HG02870 (cell line): ENCODE measurements at regions not wholly inside any gene's neighbourhood (a gene's known extent, or its start where the extent isn't known, plus 50 kb on each side); places are given as distances from the start of the nearest gene placed in this dataset.

Experiments
- ATAC-seq: cut with Tn5 transposase; IDR thresholded peaks from one replicate; pipeline ENCODE4 v1.9.1; 2021; ENCODE audit warnings: mild to moderate bottlenecking, moderate library complexity; ENCODE audit not compliant: unreplicated experiment

DNA sequence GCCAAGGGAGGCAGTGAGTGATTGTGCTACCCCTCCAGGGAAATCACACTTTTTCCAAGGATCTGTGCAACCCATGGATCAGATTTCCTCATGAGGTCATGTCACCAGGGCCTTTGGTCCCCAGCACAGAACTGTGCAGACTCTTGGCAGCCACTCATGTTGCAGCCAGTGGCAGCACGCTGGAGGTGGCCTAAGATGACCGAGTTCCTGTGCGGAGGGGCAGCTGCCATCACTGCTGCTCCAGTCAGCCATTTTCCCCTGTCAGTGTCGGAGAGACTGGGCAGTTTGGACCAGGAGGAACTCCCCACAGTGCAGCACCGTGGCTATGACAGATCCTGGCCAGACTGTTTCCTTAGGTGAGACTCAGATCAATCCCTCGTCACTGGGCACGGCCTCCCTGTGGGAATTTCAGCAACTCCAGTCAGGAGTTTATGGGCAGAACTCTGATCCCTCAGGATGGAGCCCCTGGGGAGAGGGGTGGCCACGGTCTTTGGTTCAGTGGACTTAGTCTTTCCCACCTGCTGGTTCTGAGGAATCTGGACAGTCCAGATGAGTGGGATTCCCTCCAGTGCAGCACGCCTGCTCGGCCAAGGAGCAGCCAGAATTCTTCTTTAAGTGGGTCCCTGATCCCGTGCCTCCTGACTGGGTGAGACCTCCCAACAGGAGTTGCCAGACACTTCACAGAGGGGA, 194.6 kb upstream of the CARD18 start:
- no peak for ATAC-seq

DNA sequence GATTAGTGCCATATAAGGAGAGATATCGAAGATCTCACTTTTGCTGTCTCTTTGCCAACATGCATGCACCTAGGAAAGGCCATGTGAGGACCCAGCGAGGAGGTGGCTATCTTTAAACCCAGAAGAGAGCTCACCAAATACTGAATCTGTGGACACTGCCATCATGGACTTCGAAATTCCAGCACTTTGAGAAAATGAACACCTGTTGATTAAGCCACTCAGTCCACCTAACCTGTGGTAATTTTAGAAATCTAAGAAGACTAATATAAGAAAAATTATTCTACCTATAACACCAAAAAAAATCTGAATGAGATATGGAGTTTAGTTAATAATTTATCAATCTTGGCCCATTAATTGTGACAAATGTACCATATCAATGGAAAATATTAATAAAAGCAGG, 193.6 kb upstream of the CARD18 start:
- ATAC-seq = no peak

GRCh38 chr11:105332171-105332570, 192.6 kb upstream of the CARD18 start:
- no peak for ATAC-seq

- ATAC-seq = no peak
Observed at GRCh38 chr11:105328061-105328460, 188.5 kb upstream of the CARD18 start.

DNA sequence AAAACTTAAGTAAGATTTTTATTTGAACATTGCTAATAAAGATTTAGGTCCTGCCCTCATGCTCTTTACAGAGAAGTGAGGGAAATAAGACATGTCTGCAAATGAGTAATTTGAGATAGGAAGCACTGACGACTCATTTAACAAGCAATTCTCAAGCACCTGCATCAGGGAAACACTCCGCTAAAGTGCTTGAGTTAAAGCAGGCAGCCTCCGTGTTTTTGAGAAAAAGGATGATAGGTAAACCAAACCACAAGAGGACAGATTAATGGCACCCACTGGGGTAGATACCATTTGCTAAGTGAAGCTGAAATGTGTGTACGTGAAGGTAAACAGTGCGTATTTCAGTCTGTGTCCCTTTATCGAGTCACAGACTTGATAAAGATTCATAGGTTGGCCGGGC, 184.6 kb upstream of the CARD18 start:
- no peak for ATAC-seq

GRCh38 chr11:105321696-105322095, 182.1 kb upstream of the CARD18 start:
- ATAC-seq = no peak

GRCh38 chr11:105315287-105315686, 175.7 kb upstream of the CARD18 start:
- no peak for ATAC-seq

- no peak for ATAC-seq
Observed at GRCh38 chr11:105312266-105312665, 172.7 kb upstream of the CARD18 start.

GRCh38 chr11:105298630-105299029, 159.1 kb upstream of the CARD18 start:
- no peak for ATAC-seq

GRCh38 chr11:105298174-105298573, 158.6 kb upstream of the CARD18 start:
- ATAC-seq = no peak

DNA sequence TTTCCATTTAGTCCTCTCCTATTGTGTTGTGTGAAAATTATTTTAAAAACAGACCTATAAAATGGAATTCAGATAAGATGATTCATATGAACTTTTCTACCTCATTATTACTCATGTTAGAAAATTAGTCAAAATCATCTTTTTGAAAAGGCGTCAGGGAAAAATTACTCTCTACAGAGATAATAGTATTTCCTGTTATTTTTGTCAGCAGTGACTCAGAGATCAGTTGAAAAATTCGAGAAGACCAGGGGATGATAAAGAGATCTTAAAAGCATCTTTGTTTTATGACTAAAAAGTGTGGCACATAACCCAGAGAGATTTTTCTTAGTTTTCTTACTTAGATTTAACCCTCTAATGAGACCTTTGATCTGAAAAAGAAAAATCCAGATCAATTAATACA, 157.9 kb upstream of the CARD18 start:
- ATAC-seq = no peak

GRCh38 chr11:105296806-105297205, 157.2 kb upstream of the CARD18 start:
- ATAC-seq = no peak

GRCh38 chr11:105296386-105296785, 156.8 kb upstream of the CARD18 start:
- ATAC-seq = no peak

GRCh38 chr11:105282658-105283057, 143.1 kb upstream of the CARD18 start:
- ATAC-seq = no peak

DNA sequence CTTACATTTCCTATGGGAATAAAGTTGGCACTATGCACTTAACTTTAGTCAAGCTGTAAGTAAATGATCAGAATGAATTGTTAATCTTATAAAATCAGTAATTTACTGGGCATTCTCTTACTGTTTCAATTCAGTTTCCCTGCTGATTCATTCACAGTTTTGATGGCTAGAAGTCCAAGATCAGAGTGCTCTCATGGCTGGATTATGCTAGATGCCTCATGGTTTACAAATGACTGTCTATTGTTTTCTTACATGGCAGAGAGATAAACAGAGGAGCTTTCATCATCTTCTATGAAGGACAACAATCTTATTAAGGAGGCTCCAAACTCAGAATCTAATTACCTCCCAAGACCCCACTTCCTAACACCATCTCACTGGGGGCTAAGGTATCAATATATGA, 135.1 kb upstream of the CARD18 start:
- no peak for ATAC-seq

DNA sequence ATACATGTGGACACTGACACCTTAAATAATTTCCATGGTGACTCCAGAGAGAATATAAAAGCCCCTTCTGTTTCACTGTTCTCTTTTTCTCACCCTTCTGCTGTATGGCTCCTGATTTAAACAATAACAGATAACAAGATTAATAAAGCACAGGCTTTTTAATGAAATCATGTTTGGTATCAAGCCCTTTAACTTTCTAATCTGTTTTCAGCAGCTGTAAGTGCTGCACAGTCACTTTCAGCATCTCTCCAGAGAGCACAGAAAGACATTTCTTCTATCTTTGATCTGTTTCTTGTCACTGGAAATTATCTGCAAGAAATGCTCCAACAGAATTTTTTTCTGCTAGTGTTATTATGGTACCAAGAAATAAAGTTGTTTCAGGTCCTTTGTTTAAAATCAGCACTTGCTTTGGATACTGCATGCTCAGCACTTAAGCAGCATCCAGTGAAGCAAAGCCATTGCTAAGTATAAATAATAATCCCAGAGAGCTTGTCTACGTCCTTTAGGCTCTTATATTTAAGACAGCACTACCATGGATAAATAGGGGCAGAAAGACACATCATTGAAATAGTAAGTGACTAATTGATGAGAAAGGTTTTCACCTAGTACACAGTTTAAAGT, 134.2 kb upstream of the CARD18 start:
- no peak for ATAC-seq

GRCh38 chr11:105269862-105270261, 130.3 kb upstream of the CARD18 start:
- no peak for ATAC-seq

DNA sequence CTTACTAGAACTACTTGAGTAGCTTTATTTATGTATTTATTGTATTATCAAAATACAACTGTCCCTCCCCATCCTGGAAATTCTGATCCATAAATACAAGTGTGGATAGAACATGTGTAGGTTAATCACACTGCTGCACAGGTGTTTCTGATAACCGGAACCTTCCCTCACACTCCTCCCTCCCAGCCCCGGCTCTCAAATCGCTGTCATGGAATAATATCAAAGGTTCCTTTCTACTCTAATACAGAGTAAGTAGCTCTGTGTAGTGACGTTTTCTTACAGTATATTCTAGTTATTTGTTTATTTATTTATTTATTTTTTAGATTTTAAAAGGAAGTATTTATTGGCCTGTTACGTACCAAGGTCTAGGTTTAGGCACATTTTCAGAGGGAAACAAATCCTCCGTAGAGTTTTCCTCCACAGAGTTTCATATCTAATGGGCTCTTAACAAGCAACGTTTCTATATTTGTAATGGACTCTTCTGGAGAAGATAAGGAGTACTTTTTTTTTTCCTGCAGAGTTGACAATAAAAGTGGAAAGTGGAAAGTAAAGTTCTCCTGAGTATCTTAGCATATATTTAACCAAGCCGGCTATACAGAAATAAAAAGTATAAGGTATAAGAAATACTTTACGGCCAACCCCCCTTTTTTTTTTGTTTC, 129.0 kb upstream of the CARD18 start:
- ATAC-seq = no peak

DNA sequence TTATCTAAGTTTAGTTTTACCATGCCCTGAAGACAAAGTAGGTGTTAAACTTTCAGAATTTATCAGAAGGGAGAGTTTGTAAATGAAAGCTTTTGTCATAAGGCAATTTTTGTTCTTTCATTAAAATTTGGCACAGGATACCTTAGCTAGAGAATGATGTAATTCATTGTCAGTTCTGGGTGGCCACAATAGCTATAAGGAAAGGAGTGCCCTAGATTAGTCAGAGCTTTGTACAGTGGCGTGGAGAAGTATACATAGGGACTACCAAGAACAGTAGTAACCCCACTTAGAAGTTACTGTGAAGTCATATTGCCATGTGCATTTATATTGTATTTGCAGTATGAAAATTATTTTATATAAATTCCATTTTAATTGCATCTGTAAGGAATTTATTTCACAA, 126.3 kb upstream of the CARD18 start:
- ATAC-seq = no peak

- no peak for ATAC-seq
Observed at GRCh38 chr11:105260976-105261375, 121.4 kb upstream of the CARD18 start.

DNA sequence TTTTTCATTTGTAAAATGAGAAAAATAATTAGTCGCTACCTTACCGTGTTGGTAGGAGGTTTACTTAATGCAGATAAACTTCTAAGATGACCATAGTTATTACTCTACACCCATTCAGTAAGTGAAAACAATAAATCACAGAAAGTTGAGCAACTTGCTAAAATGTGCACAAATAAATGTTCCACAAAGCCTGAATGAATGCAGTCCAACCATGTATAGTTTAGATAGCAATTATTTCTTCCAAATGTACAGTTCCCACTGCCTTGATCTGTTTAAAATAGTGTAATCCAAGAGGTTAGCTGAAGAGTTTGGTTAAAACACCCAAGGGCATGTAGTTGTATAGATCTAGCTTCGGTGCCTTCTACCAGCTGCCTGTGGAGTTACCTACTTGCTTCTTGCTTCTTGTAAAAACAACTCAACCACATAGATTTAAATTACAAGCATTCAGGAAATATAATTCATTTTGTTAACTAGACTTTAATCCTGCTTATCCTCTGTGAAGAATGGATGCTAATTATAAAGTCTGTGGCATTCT, 106.3 kb upstream of the CARD18 start:
- no peak for ATAC-seq

- no peak for ATAC-seq
Observed at GRCh38 chr11:105244160-105244825, 104.7 kb upstream of the CARD18 start.
